ENCODE measurements at regions not wholly inside any gene's neighbourhood (a gene's known extent, or its start where the extent isn't known, plus 50 kb on each side); places are given as distances from the start of the nearest gene placed in this dataset.

DNA sequence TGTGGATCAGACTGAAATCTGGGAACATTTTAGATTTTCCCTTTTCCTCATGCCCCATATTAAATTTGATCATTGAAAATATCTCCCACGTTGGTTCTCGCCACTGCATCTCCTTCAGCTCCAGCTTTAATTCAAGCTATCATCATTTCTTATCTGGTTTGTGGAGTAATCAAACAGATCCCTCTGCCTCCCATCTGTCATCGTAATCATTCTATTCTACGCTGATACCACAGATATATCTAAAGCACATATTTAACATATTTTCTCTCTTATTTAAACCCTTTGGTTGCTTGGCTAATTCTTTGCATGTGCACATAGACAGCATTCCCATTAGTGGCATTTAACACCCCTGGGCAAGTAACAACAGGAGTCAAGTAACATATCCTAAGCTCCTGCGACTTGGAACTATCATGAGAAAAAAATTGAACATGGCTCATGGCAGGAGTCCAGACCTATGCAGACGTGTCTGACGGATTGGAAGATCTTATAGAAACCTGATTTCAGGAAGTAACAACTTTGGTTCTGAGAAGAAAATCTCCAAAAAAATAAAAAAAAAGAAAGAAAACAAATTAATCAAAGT lies 158.8 kb upstream of the KYNU start:
- TF ChIP-seq CTCF (IDR thresholded peaks at IDR 0.05 in 4 of 5, conservative IDR thresholded peaks at IDR 0.05 in 1 of 5), result no peak
- TF ChIP-seq POLR2A (IDR thresholded peaks at IDR 0.05), result no peak

Data from gastrocnemius medialis (tissue), 4 donors.